ENCODE measurements at regions not wholly inside any gene's neighbourhood (a gene's known extent, or its start where the extent isn't known, plus 50 kb on each side); places are given as distances from the start of the nearest gene placed in this dataset.

DNA sequence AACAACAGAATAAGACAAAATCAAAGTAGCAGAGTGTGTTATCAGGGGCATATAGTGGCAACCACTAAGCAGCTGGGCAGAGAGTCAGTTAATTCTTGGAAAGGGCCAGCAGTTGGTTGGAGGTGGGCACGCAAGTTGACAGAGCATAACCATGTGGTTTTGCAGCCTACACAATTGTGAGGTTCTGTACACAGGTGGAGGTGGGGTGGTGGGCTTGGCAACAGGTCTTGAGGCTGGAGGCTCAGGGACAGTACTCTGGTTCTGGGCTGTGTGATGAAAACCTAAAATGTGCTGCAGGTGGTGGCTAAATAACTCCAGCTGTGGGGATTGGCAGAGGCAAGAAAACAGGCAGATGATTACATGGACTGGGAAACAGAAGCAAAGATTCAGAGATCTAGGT is 1112.7 kb downstream of the PDHA2 start:
- Histone ChIP-seq H3K4me3 (ENCODE audit: insufficient read length, low read depth) (no peak overlapping the region), H3K9ac (ENCODE audit: insufficient read length, low read depth) (no peak overlapping the region), H3K27me3 (ENCODE audit: insufficient read depth, insufficient read length) (no peaks in the 10 kb centered on the region), H3K9me3 (ENCODE audit: insufficient read depth, low read length) (no peaks in the 10 kb centered on the region), H3K4me1 (ENCODE audit: insufficient read depth, insufficient read length) (no peaks in the 10 kb centered on the region), H3K36me3 (ENCODE audit: insufficient read depth, insufficient read length, low read length) (no peaks in the 10 kb centered on the region)
- TF ChIP-seq ZNF274 (IDR thresholded peaks at IDR 0.05; ENCODE audit: low read depth, low read length), result no peak
- no peak for TF ChIP-seq SUZ12 (IDR thresholded peaks at IDR 0.05; ENCODE audit: extremely low read depth, insufficient read depth, insufficient read length)
- TF ChIP-seq YY1 (IDR thresholded peaks at IDR 0.05; ENCODE audit: insufficient read depth, insufficient read length), result no peak
- DNase-seq (ENCODE audit: low read depth, low spot score), result no peak

GRCh38 chr4:96955226-96955625 is 1115.3 kb downstream of the PDHA2 start:
- no peaks in the 10 kb centered on the region for H3K36me3 ChIP-seq (ENCODE audit: insufficient read depth, insufficient read length, low read length)
- no peaks in the 10 kb centered on the region for H3K9me3 ChIP-seq (ENCODE audit: insufficient read depth, low read length)
- TF ChIP-seq ZNF274 (IDR thresholded peaks at IDR 0.05; ENCODE audit: low read depth, low read length) (no peak), YY1 (IDR thresholded peaks at IDR 0.05; ENCODE audit: insufficient read depth, insufficient read length) (no peak), SUZ12 (IDR thresholded peaks at IDR 0.05; ENCODE audit: extremely low read depth, insufficient read depth, insufficient read length) (no peak)
- H3K4me3 ChIP-seq (ENCODE audit: insufficient read length, low read depth), result no peak overlapping the region
- no peaks in the 10 kb centered on the region for H3K27me3 ChIP-seq (ENCODE audit: insufficient read depth, insufficient read length)
- H3K9ac ChIP-seq (ENCODE audit: insufficient read length, low read depth), result no peak overlapping the region
- H3K4me1 ChIP-seq (ENCODE audit: insufficient read depth, insufficient read length), result no peaks in the 10 kb centered on the region
- DNase-seq (ENCODE audit: low read depth, low spot score), result no peak

DNA sequence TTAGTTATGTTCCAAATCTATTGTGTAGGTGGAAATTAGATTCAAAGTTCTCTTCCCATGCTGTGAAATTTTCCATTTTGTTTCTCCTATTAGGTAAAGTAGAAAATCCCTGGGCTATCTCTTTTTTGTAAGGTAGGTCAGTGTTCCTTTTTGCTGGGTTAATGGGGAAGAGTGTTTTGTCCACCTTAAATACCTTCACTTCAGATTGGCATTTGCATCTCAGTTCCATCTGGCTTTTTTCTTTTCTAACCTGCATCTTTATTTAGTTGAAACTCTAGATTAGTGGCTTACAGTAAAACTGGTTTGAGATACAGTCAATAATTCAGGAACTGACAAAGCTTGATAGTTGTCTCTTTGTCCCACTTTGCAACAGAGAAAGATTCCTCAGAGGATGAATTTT is 1115.8 kb downstream of the PDHA2 start:
- DNase-seq (ENCODE audit: low read depth, low spot score), result no peak
- no peak for TF ChIP-seq YY1 (IDR thresholded peaks at IDR 0.05; ENCODE audit: insufficient read depth, insufficient read length)
- no peak for TF ChIP-seq SUZ12 (IDR thresholded peaks at IDR 0.05; ENCODE audit: extremely low read depth, insufficient read depth, insufficient read length)
- TF ChIP-seq ZNF274 (IDR thresholded peaks at IDR 0.05; ENCODE audit: low read depth, low read length), result no peak
- Histone ChIP-seq H3K4me1 (ENCODE audit: insufficient read depth, insufficient read length) (no peaks in the 10 kb centered on the region), H3K4me3 (ENCODE audit: insufficient read length, low read depth) (no peak overlapping the region), H3K9ac (ENCODE audit: insufficient read length, low read depth) (no peak overlapping the region), H3K9me3 (ENCODE audit: insufficient read depth, low read length) (no peaks in the 10 kb centered on the region), H3K36me3 (ENCODE audit: insufficient read depth, insufficient read length, low read length) (no peaks in the 10 kb centered on the region), H3K27me3 (ENCODE audit: insufficient read depth, insufficient read length) (no peaks in the 10 kb centered on the region)

DNA sequence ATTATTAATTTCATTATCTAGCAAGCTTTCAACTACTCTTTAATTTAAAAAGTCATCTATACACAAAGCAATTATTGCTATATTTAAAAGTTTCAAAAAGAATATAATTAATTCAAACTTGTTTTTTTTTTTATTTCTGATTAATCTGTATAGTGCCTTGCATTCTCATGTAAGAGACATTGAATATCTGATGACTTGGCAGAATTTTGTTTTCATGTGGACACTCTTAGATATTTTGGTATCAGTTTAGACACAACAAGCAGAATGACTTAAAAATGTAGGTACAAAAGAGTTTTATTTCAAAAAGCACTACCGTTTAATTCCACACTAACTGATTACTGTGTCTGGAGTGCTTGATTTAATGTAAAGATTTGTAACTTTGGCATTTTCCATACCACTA is 1129.6 kb downstream of the PDHA2 start:
- Histone ChIP-seq H3K27me3 (ENCODE audit: insufficient read depth, insufficient read length) (no peaks in the 10 kb centered on the region), H3K36me3 (ENCODE audit: insufficient read depth, insufficient read length, low read length) (no peaks in the 10 kb centered on the region), H3K4me3 (ENCODE audit: insufficient read length, low read depth) (no peak overlapping the region), H3K9ac (ENCODE audit: insufficient read length, low read depth) (no peak overlapping the region), H3K4me1 (ENCODE audit: insufficient read depth, insufficient read length) (no peaks in the 10 kb centered on the region), H3K9me3 (ENCODE audit: insufficient read depth, low read length) (no peaks in the 10 kb centered on the region)
- TF ChIP-seq YY1 (IDR thresholded peaks at IDR 0.05; ENCODE audit: insufficient read depth, insufficient read length) (no peak), SUZ12 (IDR thresholded peaks at IDR 0.05; ENCODE audit: extremely low read depth, insufficient read depth, insufficient read length) (no peak), ZNF274 (IDR thresholded peaks at IDR 0.05; ENCODE audit: low read depth, low read length) (no peak)
- DNase-seq (ENCODE audit: low read depth, low spot score), result no peak

- Histone ChIP-seq H3K4me1 (ENCODE audit: insufficient read depth, insufficient read length) (no peaks in the 10 kb centered on the region), H3K36me3 (ENCODE audit: insufficient read depth, insufficient read length, low read length) (no peaks in the 10 kb centered on the region), H3K9me3 (ENCODE audit: insufficient read depth, low read length) (no peaks in the 10 kb centered on the region), H3K9ac (ENCODE audit: insufficient read length, low read depth) (no peak overlapping the region), H3K4me3 (ENCODE audit: insufficient read length, low read depth) (no peak overlapping the region), H3K27me3 (ENCODE audit: insufficient read depth, insufficient read length) (no peaks in the 10 kb centered on the region)
- no peak for TF ChIP-seq YY1 (IDR thresholded peaks at IDR 0.05; ENCODE audit: insufficient read depth, insufficient read length)
- TF ChIP-seq SUZ12 (IDR thresholded peaks at IDR 0.05; ENCODE audit: extremely low read depth, insufficient read depth, insufficient read length), result no peak
- TF ChIP-seq ZNF274 (IDR thresholded peaks at IDR 0.05; ENCODE audit: low read depth, low read length), result no peak
- no peak for DNase-seq (ENCODE audit: low read depth, low spot score)
Measured at GRCh38 chr4:96972920-96973319, 1133.0 kb downstream of the PDHA2 start.

DNA sequence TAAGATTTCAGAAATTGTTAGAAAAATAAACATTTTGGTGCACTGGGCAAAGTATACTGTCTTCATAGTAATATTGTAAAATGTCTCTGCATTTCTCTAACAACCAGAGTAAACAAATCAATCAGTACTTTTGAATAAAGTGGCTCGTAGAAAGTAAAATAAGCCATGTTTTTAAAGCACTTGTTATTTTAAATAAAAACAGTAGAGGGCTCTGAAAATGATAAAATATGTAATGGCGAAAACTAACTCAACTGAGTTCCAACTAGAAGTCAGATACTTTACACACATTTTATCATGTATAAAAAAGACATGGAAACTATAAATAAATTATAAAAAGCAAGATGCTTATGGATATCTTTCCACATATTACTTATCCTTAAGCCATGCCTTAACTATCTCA is 1134.4 kb downstream of the PDHA2 start:
- no peaks in the 10 kb centered on the region for H3K36me3 ChIP-seq (ENCODE audit: insufficient read depth, insufficient read length, low read length)
- no peaks in the 10 kb centered on the region for H3K27me3 ChIP-seq (ENCODE audit: insufficient read depth, insufficient read length)
- no peak for DNase-seq (ENCODE audit: low read depth, low spot score)
- H3K4me3 ChIP-seq (ENCODE audit: insufficient read length, low read depth), result no peak overlapping the region
- no peak overlapping the region for H3K9ac ChIP-seq (ENCODE audit: insufficient read length, low read depth)
- no peaks in the 10 kb centered on the region for H3K9me3 ChIP-seq (ENCODE audit: insufficient read depth, low read length)
- no peak for TF ChIP-seq ZNF274 (IDR thresholded peaks at IDR 0.05; ENCODE audit: low read depth, low read length)
- no peak for TF ChIP-seq YY1 (IDR thresholded peaks at IDR 0.05; ENCODE audit: insufficient read depth, insufficient read length)
- no peak for TF ChIP-seq SUZ12 (IDR thresholded peaks at IDR 0.05; ENCODE audit: extremely low read depth, insufficient read depth, insufficient read length)
- H3K4me1 ChIP-seq (ENCODE audit: insufficient read depth, insufficient read length), result no peaks in the 10 kb centered on the region

DNA sequence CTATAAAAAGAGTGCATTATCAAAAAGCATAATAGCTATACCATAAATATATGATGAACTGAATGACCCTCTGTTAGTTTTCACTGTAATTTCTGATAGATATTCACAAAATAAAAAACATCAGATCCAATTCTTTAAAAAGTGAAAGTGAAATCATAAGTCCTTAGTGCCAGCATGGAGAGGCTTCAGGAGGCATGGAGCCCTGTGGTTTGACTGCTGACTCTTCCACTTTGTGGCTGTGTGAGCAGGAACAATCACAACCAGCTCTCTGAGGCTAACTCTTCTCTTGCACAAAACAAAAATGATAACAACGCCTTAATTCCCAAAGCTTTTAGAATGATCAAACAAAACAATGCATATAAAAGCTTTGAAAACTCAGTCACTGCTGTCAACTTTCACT is 1143.9 kb downstream of the PDHA2 start:
- Histone ChIP-seq H3K4me1 (ENCODE audit: insufficient read depth, insufficient read length) (no peaks in the 10 kb centered on the region), H3K4me3 (ENCODE audit: insufficient read length, low read depth) (no peak overlapping the region), H3K27me3 (ENCODE audit: insufficient read depth, insufficient read length) (no peaks in the 10 kb centered on the region), H3K36me3 (ENCODE audit: insufficient read depth, insufficient read length, low read length) (no peaks in the 10 kb centered on the region), H3K9ac (ENCODE audit: insufficient read length, low read depth) (no peak overlapping the region), H3K9me3 (ENCODE audit: insufficient read depth, low read length) (peaks cover 8% of the 10 kb centered on the region; the same call in 1 of the 2 replicates)
- no peak for DNase-seq (ENCODE audit: low read depth, low spot score)
- no peak for TF ChIP-seq YY1 (IDR thresholded peaks at IDR 0.05; ENCODE audit: insufficient read depth, insufficient read length)

DNA sequence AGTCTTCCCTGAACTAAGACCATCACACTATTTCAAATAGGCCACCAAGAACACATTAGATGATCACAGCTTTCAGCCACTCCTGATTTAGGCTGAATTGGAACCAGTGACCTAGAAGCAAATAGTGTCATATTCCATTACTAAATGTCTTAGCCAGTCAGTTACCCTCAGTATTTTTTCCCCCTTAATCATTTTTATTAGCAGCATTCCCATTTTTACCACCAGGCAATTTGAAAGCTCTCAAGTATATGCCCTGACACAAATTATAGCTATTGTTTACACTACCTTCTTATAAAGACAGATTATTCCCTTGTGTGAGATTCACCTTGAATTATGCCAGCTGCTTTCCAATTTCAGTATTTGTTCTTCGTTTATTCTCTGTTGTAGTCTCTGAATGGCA is 1146.9 kb downstream of the PDHA2 start:
- Histone ChIP-seq H3K4me1 (ENCODE audit: insufficient read depth, insufficient read length) (no peaks in the 10 kb centered on the region), H3K36me3 (ENCODE audit: insufficient read depth, insufficient read length, low read length) (no peaks in the 10 kb centered on the region), H3K9ac (ENCODE audit: insufficient read length, low read depth) (no peak overlapping the region), H3K9me3 (ENCODE audit: insufficient read depth, low read length) (peaks cover 8% of the 10 kb centered on the region; the same call in 1 of the 2 replicates), H3K4me3 (ENCODE audit: insufficient read length, low read depth) (no peak overlapping the region), H3K27me3 (ENCODE audit: insufficient read depth, insufficient read length) (no peaks in the 10 kb centered on the region)
- TF ChIP-seq ZNF274 (IDR thresholded peaks at IDR 0.05; ENCODE audit: low read depth, low read length), result no peak
- no peak for DNase-seq (ENCODE audit: low read depth, low spot score)
